Adrenal gland (tissue), 9 donors: ENCODE measurements at regions not wholly inside any gene's neighbourhood (a gene's known extent, or its start where the extent isn't known, plus 50 kb on each side); places are given as distances from the start of the nearest gene placed in this dataset.

Experiments
- DNase-seq, 7 donors: peaks; one replicate each; pipeline ENCODE4 v3.0.0-alpha.2; 2019 to 2020
- H3K27ac ChIP-seq, 5 donors: fragments of 200-600 bp; sonication (generic) in 4 of 5; 1 replicate in 3 of 5; 2 replicates in 2 of 5; pipeline versions ENCODE4 v1.5.1 to v1.8.0; 2016 to 2020; ENCODE audit warnings: mild to moderate bottlenecking in 1 of 5
- H3K27me3 ChIP-seq: fragments of 200-600 bp; 2 replicates; pipeline ENCODE4 v1.8.0; 2021
- H3K36me3 ChIP-seq, 2 donors: fragments of 200-600 bp; replicated peaks in 1 of 2; 1 replicate in 1 of 2; 2 replicates in 1 of 2; pipeline versions ENCODE4 v1.5.1 to v1.8.0; 2018 to 2022
- H3K4me1 ChIP-seq, 2 donors: fragments of 200-600 bp; replicated peaks in 1 of 2; 1 replicate in 1 of 2; 2 replicates in 1 of 2; pipeline versions ENCODE4 v1.5.1 to v1.8.0; 2018 to 2021
- H3K4me3 ChIP-seq, 4 donors: fragments of 200-600 bp; sonication (generic) in 3 of 4; one replicate each; pipeline ENCODE4 v1.5.1; 2016 to 2018
- H3K9me3 ChIP-seq, 3 donors: fragments of 200-600 bp; sonication (generic) in 1 of 3; replicated peaks in 1 of 3; 1 replicate in 2 of 3; 2 replicates in 1 of 3; pipeline versions ENCODE4 v1.5.1 to v1.8.0; 2016 to 2021
- POLR2A ChIP-seq, 2 donors: fragments of 450-650 bp; IDR thresholded peaks; one replicate each; pipeline ENCODE4 v1.6.1; 2017; ENCODE audit warnings: antibody characterized with exemption in 2 of 2, mild to moderate bottlenecking in 2 of 2, moderate library complexity in 1 of 2
- WGBS, 4 donors: extraction: QIAGEN DNeasy Blood & Tissue Kit in 2 of 4; methylation state at CpG; one replicate each; pipeline versions ENCODE4 v1.1.5 to v1.1.7; 2013 to 2017; 5-methylcytosine and 5-hydroxymethylcytosine counted together
- intact Hi-C, 2 donors: fragments of 100-400 bp; cut with DNase I; formaldehyde crosslinking; loops; one replicate each; pipeline versions ENCODE4 v1.14.1 to v1.15.0; 2022 to 2023
- TF ChIP-seq, protein P1 (sequence below), 6 experiments: fragments of 450-650 bp in 4 of 6; fragments of 200-600 bp in 2 of 6; sonication (generic) in 1 of 6; IDR thresholded peaks; 1 replicate in 5 of 6; 2 replicates in 1 of 6; pipeline versions ENCODE4 v1.5.1 to v1.8.0; 2016 to 2021; ENCODE audit warnings: antibody characterized with exemption in 6 of 6, mild to moderate bottlenecking in 2 of 6, moderate library complexity in 1 of 6
- donor health status: healthy with polysubstance abuse.
- donor health status: Bipolar disorder and iron deficiency.
- donor health status: DM: yes; HTN: yes; CAD: no.
- donor health status: DM: no; HTN: no; CAD: no.
- donor health status: DM: no; HTN: no; CAD: no.

DNA sequence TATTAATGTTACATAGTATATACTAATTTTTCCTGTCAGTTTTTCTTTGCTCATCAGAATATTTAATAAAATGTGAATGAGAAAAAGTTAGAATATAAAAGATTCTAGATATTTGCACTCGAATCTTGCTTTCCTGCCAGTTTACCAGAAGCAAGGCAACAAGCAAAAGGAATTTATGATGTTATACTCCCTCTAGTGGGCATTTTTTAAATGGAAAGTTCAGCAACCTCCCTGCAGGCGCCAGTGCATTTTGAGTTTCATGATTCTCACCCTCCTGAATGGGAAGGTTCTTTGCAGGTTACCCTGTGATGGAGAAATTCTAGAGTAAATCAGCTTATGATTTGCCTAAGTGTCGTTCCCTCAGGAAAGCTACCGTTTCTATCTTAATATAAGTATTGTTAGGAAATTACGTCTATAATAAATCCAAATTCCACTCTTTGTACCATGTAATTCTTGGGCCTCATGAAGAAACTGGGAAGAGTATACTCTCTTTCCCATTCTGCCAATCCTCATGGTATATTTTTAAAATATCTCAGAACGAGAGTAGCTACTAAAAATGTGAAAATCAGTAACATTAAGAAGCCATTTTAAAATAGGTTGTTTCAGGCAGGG, 350.0 kb downstream of the CRPPA start:
- TF ChIP-seq POLR2A (IDR thresholded peaks at IDR 0.05), result no peak
- TF ChIP-seq, protein P1, sequence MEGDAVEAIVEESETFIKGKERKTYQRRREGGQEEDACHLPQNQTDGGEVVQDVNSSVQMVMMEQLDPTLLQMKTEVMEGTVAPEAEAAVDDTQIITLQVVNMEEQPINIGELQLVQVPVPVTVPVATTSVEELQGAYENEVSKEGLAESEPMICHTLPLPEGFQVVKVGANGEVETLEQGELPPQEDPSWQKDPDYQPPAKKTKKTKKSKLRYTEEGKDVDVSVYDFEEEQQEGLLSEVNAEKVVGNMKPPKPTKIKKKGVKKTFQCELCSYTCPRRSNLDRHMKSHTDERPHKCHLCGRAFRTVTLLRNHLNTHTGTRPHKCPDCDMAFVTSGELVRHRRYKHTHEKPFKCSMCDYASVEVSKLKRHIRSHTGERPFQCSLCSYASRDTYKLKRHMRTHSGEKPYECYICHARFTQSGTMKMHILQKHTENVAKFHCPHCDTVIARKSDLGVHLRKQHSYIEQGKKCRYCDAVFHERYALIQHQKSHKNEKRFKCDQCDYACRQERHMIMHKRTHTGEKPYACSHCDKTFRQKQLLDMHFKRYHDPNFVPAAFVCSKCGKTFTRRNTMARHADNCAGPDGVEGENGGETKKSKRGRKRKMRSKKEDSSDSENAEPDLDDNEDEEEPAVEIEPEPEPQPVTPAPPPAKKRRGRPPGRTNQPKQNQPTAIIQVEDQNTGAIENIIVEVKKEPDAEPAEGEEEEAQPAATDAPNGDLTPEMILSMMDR (IDR thresholded peaks at IDR 0.05), result peak; percentile 72 to 92 (median 88)
- WGBS, 4 donors, result 14 to 20% (median 17%) methylated on average over 6 of the region's 6 CpGs
- H3K27me3 ChIP-seq, result no peaks in the 10 kb centered on the region
- intact Hi-C loops, result loop anchor here in 1 of 2 donors (10.0 kb wide), 1 partner anchor 357 kb away; no protein-coding TSS in a partner anchor
- H3K36me3 ChIP-seq, result no peaks in the 10 kb centered on the region
- H3K4me3 ChIP-seq, result no peak overlapping the region
- DNase-seq, result peak in 2 of 7 donors; percentile 7 to 11
- no peaks in the 10 kb centered on the region for H3K9me3 ChIP-seq
- H3K27ac ChIP-seq, result no peak overlapping the region
- no peaks in the 10 kb centered on the region for H3K4me1 ChIP-seq

DNA sequence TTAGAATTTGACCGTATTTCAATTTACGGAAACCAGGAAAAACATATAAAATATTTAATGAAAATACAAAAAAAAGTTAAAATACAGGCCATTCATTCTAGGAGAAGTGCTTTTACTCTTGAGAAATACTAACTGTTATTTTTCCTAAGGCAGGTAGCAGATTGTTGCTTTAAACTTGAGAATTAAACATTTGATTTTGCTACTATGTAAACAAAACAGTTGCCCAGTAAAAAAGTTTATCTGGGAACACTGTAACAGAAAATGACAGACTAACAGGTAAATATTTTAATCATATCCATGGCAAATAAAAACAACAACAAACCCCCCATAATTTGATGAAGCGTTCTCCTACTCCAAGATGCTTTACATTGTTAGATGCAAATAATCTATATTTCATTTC, 350.5 kb downstream of the CRPPA start:
- 81 to 82% (median 82%) methylated on average over 3 of the region's 3 CpGs for whole genome bisulfite sequencing, 4 donors
- DNase-seq, result no peak
- Histone ChIP-seq H3K36me3 (no peaks in the 10 kb centered on the region), H3K27me3 (no peaks in the 10 kb centered on the region), H3K4me3 (no peak overlapping the region), H3K4me1 (no peaks in the 10 kb centered on the region), H3K9me3 (no peaks in the 10 kb centered on the region), H3K27ac (no peak overlapping the region)
- intact Hi-C loops, result loop anchor here in 1 of 2 donors (10.0 kb wide), 1 partner anchor 356 kb away; no protein-coding TSS in a partner anchor
- TF ChIP-seq POLR2A (IDR thresholded peaks at IDR 0.05), result no peak
- TF ChIP-seq, protein P1 (IDR thresholded peaks at IDR 0.05), result no peak

DNA sequence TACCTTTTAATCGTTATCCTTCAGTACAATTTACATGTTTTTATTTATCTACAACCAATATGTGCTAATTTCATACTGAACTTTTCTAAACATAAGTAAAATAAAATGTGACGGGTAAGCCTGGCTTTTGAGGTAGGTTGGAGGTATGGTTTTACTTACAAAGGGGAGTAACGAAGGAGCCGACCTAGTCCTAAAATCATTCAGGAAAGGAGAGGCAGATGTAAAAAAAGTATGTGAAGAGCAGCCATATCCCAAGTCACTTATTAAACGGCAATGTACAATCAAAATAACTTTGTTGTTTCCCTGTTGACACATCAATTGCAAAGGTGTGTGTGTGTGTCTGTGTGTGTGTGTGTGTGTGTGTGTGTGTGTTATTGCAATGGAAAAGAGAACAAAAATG, 351.3 kb downstream of the CRPPA start:
- TF ChIP-seq POLR2A (IDR thresholded peaks at IDR 0.05), result no peak
- TF ChIP-seq, protein P1 (IDR thresholded peaks at IDR 0.05), result no peak
- no peak overlapping the region for H3K4me3 ChIP-seq
- no peaks in the 10 kb centered on the region for H3K36me3 ChIP-seq
- H3K27me3 ChIP-seq, result no peaks in the 10 kb centered on the region
- H3K27ac ChIP-seq, result no peak overlapping the region
- no peaks in the 10 kb centered on the region for H3K9me3 ChIP-seq
- intact Hi-C loops, result loop anchor here (10.0 kb wide), 2 partner anchors 355 to 745 kb away; no protein-coding TSS in a partner anchor
- no peaks in the 10 kb centered on the region for H3K4me1 ChIP-seq
- no peak for DNase-seq
- 75 to 86% (median 83%) methylated on average over 5 of the region's 5 CpGs for WGBS, 4 donors

DNA sequence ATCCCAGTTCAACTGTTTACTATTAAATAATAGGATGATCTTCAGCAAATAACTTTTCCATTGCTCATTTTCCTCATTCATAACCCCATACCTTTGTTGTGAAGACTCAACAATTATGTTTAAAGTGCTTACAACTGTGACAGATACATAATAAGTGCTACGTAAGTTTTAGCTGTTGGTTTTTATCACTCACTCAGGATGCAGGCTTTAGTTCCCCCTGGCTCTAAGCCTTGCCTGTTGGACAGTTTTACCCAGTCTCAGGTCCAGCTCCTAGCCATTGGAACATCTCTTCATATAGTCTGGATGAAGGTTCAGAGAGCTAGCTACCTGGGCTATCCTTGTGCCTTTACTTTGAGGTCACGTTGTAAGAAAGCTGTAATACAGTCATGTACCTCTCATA, 353.2 kb downstream of the CRPPA start:
- WGBS, 4 donors, result 79 to 91% (median 83%) methylated on average over 2 of the region's 2 CpGs
- no peaks in the 10 kb centered on the region for H3K9me3 ChIP-seq
- no peaks in the 10 kb centered on the region for H3K36me3 ChIP-seq
- no peaks in the 10 kb centered on the region for H3K4me1 ChIP-seq
- no peak overlapping the region for H3K4me3 ChIP-seq
- no peaks in the 10 kb centered on the region for H3K27me3 ChIP-seq
- intact Hi-C loops, result loop anchor here in 1 of 2 donors (10.0 kb wide), 1 partner anchor 743 kb away; no protein-coding TSS in a partner anchor
- no peak overlapping the region for H3K27ac ChIP-seq
- TF ChIP-seq POLR2A (IDR thresholded peaks at IDR 0.05), result no peak
- TF ChIP-seq, protein P1 (IDR thresholded peaks at IDR 0.05), result no peak
- DNase-seq, result no peak
